ENCODE measurements at regions not wholly inside any gene's neighbourhood (a gene's known extent, or its start where the extent isn't known, plus 50 kb on each side); places are given as distances from the start of the nearest gene placed in this dataset.

GRCh38 chr12:66065150-66065549 is 65.4 kb downstream of the LLPH start:
- no TSS peak for BruUV-seq (replicated peaks)
- no peaks in the 10 kb centered on the region for H3K9me2 ChIP-seq (ENCODE audit: insufficient read depth)
- no peak overlapping the region for H2AFZ ChIP-seq (ENCODE audit: low read depth, low read length, poor library complexity, severe bottlenecking)
- H3K36me3 ChIP-seq (ENCODE audit: control insufficient read depth in 1 of 2, insufficient read depth in 2 of 2, low read length in 2 of 2), result no peaks in the 10 kb centered on the region
- RAD21 ChIA-PET (ENCODE audit: low non-redundant PET in 1 of 2, low total read pairs in 2 of 2, uncharacterized antibody in 2 of 2, unreplicated experiment in 2 of 2), result no interaction called here
- peaks cover 0 to 4% of the 10 kb centered on the region in 2 experiments; a peak in 2 of 4 replicates for H3K4me1 ChIP-seq (ENCODE audit: control insufficient read depth in 1 of 2, insufficient read depth in 2 of 2, low read length in 2 of 2)
- 0 out of 2 replicates have a peak, but pooled peaks cover 8% of the 10 kb centered on the region for H3K27me3 ChIP-seq (ENCODE audit: insufficient read depth, low read length)
- no peaks in the 10 kb centered on the region for H3K9me3 ChIP-seq (ENCODE audit: control insufficient read depth in 1 of 2, insufficient read depth in 1 of 2, low read depth in 1 of 2, low read length in 2 of 2)
- TF ChIP-seq POLR2AphosphoS5 (IDR thresholded peaks at IDR 0.05; ENCODE audit: low read depth, low read length) (no peak), POLR2A (IDR thresholded peaks at IDR 0.05; ENCODE audit: borderline replicate concordance, extremely low read depth, insufficient read depth, insufficient read length) (no peak), ZBTB33 (IDR thresholded peaks at IDR 0.05; ENCODE audit: extremely low read depth, insufficient replicate concordance, low read length) (no peak), RAD21 (IDR thresholded peaks at IDR 0.05; ENCODE audit: low read depth) (no peak), EZH2 (IDR thresholded peaks at IDR 0.05) (no peak), CTCF (IDR thresholded peaks at IDR 0.05 in 2 of 3, conservative IDR thresholded peaks at IDR 0.05 in 1 of 3; ENCODE audit: borderline replicate concordance in 1 of 3, insufficient read depth in 1 of 3, low read depth in 2 of 3, low read length in 2 of 3) (no peak), FOSL1 (IDR thresholded peaks at IDR 0.05; ENCODE audit: low read depth) (no peak), ELF1 (IDR thresholded peaks at IDR 0.05; ENCODE audit: borderline replicate concordance, low read depth) (no peak), EZH2phosphoT487 (IDR thresholded peaks at IDR 0.05; ENCODE audit: borderline replicate concordance) (no peak), SRF (IDR thresholded peaks at IDR 0.05; ENCODE audit: low read depth) (no peak), YY1 (IDR thresholded peaks at IDR 0.05; ENCODE audit: extremely low read depth, insufficient replicate concordance, low read depth, low read length) (no peak), ATF3 (IDR thresholded peaks at IDR 0.05) (no peak)
- no peak for DNase-seq (ENCODE audit: low read depth, low spot score)
- CTCF ChIA-PET, result no interaction called here
- H3K27ac ChIP-seq (ENCODE audit: low read depth, low read length), result no peak overlapping the region
- H4K20me1 ChIP-seq (ENCODE audit: insufficient read depth), result no peaks in the 10 kb centered on the region
- ATAC-seq, result no peak
- H3K9ac ChIP-seq (ENCODE audit: low read length), result no peak overlapping the region
- no peaks in the 10 kb centered on the region for H3K79me2 ChIP-seq (ENCODE audit: insufficient read depth, low read length)
- H3K4me2 ChIP-seq (ENCODE audit: low read length), result no peak overlapping the region
- POLR2A ChIA-PET, result no interaction called here
- intact Hi-C loops (cut with micrococcal nuclease), result no loop called here
- H3K4me3 ChIP-seq (replicated peaks in 1 of 2; ENCODE audit: low read depth in 1 of 2, low read length in 2 of 2), result no peak overlapping the region
